GM12878 (cell line): ENCODE measurements at regions not wholly inside any gene's neighbourhood (a gene's known extent, or its start where the extent isn't known, plus 50 kb on each side); places are given as distances from the start of the nearest gene placed in this dataset.

Experiments
- ATAC-seq: fragments of 200-7000 bp; cut with Tn5 transposase; 3 replicates; pipeline ENCODE4 v1.9.1; 2020; ENCODE audit warnings: mild to moderate bottlenecking, moderate library complexity
- BruUV-seq: library from RNA; stranded (reverse); fragments of 400-500 nt; replicated peaks from 2 replicates; lab custom pipeline; 2021; lab: Mats Ljungman, UMichigan
- CTCF ChIA-PET: fragments of 300-600 bp; sonication (Branson Sonifier 250); formaldehyde crosslinking; extraction: SDS; loops from one replicate; lab custom pipeline; 2021; ENCODE audit warnings: inconsistent platforms; lab: Yijun Ruan, JAX
- POLR2A ChIA-PET: fragments of 350-600 bp; formaldehyde crosslinking; extraction: SDS; loops from one replicate; lab custom pipeline; 2021; ENCODE audit warnings: inconsistent platforms; lab: Charles Lee
- RAD21 ChIA-PET: fragments of 300-600 bp; sonication (Branson Sonifier 250); formaldehyde crosslinking; loops from one replicate; lab custom pipeline; 2023; ENCODE audit warnings: antibody characterized with exemption; ENCODE audit not compliant: unreplicated experiment; lab: Charles Lee
- SMC1A ChIA-PET: fragments of 300-600 bp; sonication (Branson Sonifier 250); formaldehyde crosslinking; loops from one replicate; lab custom pipeline; 2023; ENCODE audit not compliant: unreplicated experiment, uncharacterized antibody; lab: Charles Lee
- DNase-seq: peaks from one replicate; pipeline ENCODE4 v3.0.0-alpha.2; 2011; ENCODE audit warnings: low read depth, low spot score
- FAIRE-seq: peaks from 3 replicates; lab custom pipeline; 2011; peaks lifted over from hg19 to GRCh38; lab: Jason Lieb, UNC
- H2AFZ ChIP-seq: 2 replicates; pipeline ENCODE4 v1.6.0; 2011; ENCODE audit warnings: low read depth, low read length, control low read depth; ENCODE audit not compliant: control insufficient read depth
- H3K27ac ChIP-seq: 2 replicates; pipeline ENCODE4 v1.5.1; 2011; ENCODE audit warnings: control low read depth; ENCODE audit not compliant: control insufficient read depth, insufficient read depth
- H3K27me3 ChIP-seq, 2 experiments: replicated peaks in 1 of 2; 2 replicates each; pipeline versions ENCODE4 v1.6.0 to v1.6.1; 2011; ENCODE audit warnings: low read length in 1 of 2; ENCODE audit not compliant: control insufficient read depth in 2 of 2, insufficient read depth in 2 of 2
- H3K36me3 ChIP-seq, 2 experiments: 2 replicates each; pipeline ENCODE4 v1.5.1; 2011; ENCODE audit warnings: low read length in 1 of 2; ENCODE audit not compliant: control insufficient read depth in 2 of 2, insufficient read depth in 2 of 2
- H3K4me1 ChIP-seq: 2 replicates; pipeline ENCODE4 v1.6.1; 2011; ENCODE audit warnings: mild to moderate bottlenecking, low read length, moderate library complexity, mixed read lengths; ENCODE audit not compliant: control insufficient read depth, insufficient read depth
- H3K4me2 ChIP-seq: 2 replicates; pipeline ENCODE4 v1.6.0; 2011; ENCODE audit warnings: control low read depth; ENCODE audit not compliant: control insufficient read depth, insufficient read depth
- H3K4me3 ChIP-seq: fragments of 200-600 bp; sonication (generic); 2 replicates; pipeline ENCODE4 v1.5.1; 2016
- H3K79me2 ChIP-seq: 2 replicates; pipeline ENCODE4 v1.6.0; 2011; ENCODE audit warnings: low read length; ENCODE audit not compliant: control insufficient read depth, insufficient read depth
- H3K9ac ChIP-seq: 2 replicates; pipeline ENCODE4 v1.8.0; 2011; ENCODE audit warnings: low read length, control low read depth, mixed read lengths; ENCODE audit not compliant: control insufficient read depth, insufficient read depth
- H3K9me3 ChIP-seq: replicated peaks from 3 replicates; pipeline ENCODE4 v1.5.1; 2011; ENCODE audit warnings: mild to moderate bottlenecking, low read length; ENCODE audit not compliant: control insufficient read depth, insufficient read depth
- H4K20me1 ChIP-seq: 2 replicates; pipeline ENCODE4 v1.6.0; 2011; ENCODE audit not compliant: control insufficient read depth, insufficient read depth
- BRCA1 ChIP-seq: IDR thresholded peaks from 2 replicates; pipeline ENCODE4 v1.6.1; 2011; ENCODE audit warnings: low read depth, low read length, improper control_type of control experiment
- EGR1 ChIP-seq, 2 experiments: IDR thresholded peaks; 1 replicate in 1 of 2; 2 replicates in 1 of 2; pipeline ENCODE4 v1.6.1; 2011 to 2012; ENCODE audit warnings: low read depth in 2 of 2, low read length in 2 of 2, borderline replicate concordance in 1 of 2, mild to moderate bottlenecking in 1 of 2, moderate library complexity in 1 of 2
- FOXK2 ChIP-seq: fragments of 450-650 bp; IDR thresholded peaks from 2 replicates; pipeline ENCODE4 v1.6.1; 2017; ENCODE audit warnings: mild to moderate bottlenecking, moderate library complexity
- GATAD2B ChIP-seq: fragments of 450-650 bp; conservative IDR thresholded peaks from 2 replicates; pipeline ENCODE4 v1.6.1; 2017; ENCODE audit warnings: low read depth, mild to moderate bottlenecking, moderate library complexity
- HCFC1 ChIP-seq: fragments of 150-350 bp; IDR thresholded peaks from 2 replicates; pipeline ENCODE4 v1.6.1; 2014; ENCODE audit warnings: low read length
- KDM1A ChIP-seq: fragments of 200-600 bp; sonication (generic); IDR thresholded peaks from 2 replicates; pipeline ENCODE4 v1.6.1; 2016; ENCODE audit warnings: borderline replicate concordance
- NRF1 ChIP-seq: conservative IDR thresholded peaks from 2 replicates; pipeline ENCODE4 v1.6.1; 2011; ENCODE audit warnings: mild to moderate bottlenecking, low read depth, low read length, improper control_type of control experiment
- POLR2AphosphoS5 ChIP-seq: IDR thresholded peaks from 2 replicates; pipeline ENCODE4 v1.6.1; 2011; ENCODE audit warnings: mild to moderate bottlenecking, low read length, inconsistent platforms
- POU2F2 ChIP-seq: IDR thresholded peaks from 3 replicates; pipeline ENCODE4 v1.6.1; 2011; ENCODE audit warnings: low read depth, mild to moderate bottlenecking, low read length, borderline replicate concordance
- RAD21 ChIP-seq: IDR thresholded peaks from 2 replicates; pipeline ENCODE4 v1.6.1; 2011; ENCODE audit warnings: mild to moderate bottlenecking, low read depth, low read length, moderate library complexity; ENCODE audit not compliant: insufficient read depth
- SUPT20H ChIP-seq: IDR thresholded peaks from 2 replicates; pipeline ENCODE4 v1.6.1; 2011; ENCODE audit warnings: low read depth, mild to moderate bottlenecking, low read length, moderate library complexity, borderline replicate concordance; ENCODE audit not compliant: control insufficient read depth
- TARDBP ChIP-seq: IDR thresholded peaks from 2 replicates; pipeline ENCODE4 v1.6.1; 2016; ENCODE audit warnings: borderline replicate concordance
- WRNIP1 ChIP-seq: IDR thresholded peaks from 2 replicates; pipeline ENCODE4 v1.6.1; 2011; ENCODE audit warnings: low read depth, low read length, improper control_type of control experiment, borderline replicate concordance
- WGBS: methylation state at CpG from one replicate; pipeline ENCODE4 v1.1.6; 2016; ENCODE audit warnings: low lambda C conversion rate; ENCODE audit not compliant: insufficient replicate concordance, insufficient coverage; ENCODE audit errors: missing lambda C conversion rate; 5-methylcytosine and 5-hydroxymethylcytosine counted together
- in situ Hi-C: fragments of 300-500 bp; cut with MboI; formaldehyde crosslinking; loops from 9 replicates; pipeline ENCODE4 v1.14.3; 2018; ENCODE audit warnings: mixed read lengths
- intact Hi-C: fragments of 100-400 bp; cut with micrococcal nuclease; formaldehyde crosslinking; loops from one replicate; pipeline ENCODE4 v1.14.2; 2022; ENCODE audit not compliant: unreplicated experiment
- TF ChIP-seq, protein P1 (sequence below): fragments of 450-650 bp; formaldehyde crosslinking; IDR thresholded peaks from 2 replicates; pipeline ENCODE4 v1.5.0; 2022; ENCODE audit warnings: mild to moderate bottlenecking, missing genetic modification characterization
- TF ChIP-seq, protein P2 (sequence below): fragments of 450-650 bp; IDR thresholded peaks from 2 replicates; pipeline ENCODE4 v1.6.1; 2017; ENCODE audit warnings: mild to moderate bottlenecking, low read depth, inconsistent platforms; ENCODE audit not compliant: poor library complexity, severe bottlenecking

DNA sequence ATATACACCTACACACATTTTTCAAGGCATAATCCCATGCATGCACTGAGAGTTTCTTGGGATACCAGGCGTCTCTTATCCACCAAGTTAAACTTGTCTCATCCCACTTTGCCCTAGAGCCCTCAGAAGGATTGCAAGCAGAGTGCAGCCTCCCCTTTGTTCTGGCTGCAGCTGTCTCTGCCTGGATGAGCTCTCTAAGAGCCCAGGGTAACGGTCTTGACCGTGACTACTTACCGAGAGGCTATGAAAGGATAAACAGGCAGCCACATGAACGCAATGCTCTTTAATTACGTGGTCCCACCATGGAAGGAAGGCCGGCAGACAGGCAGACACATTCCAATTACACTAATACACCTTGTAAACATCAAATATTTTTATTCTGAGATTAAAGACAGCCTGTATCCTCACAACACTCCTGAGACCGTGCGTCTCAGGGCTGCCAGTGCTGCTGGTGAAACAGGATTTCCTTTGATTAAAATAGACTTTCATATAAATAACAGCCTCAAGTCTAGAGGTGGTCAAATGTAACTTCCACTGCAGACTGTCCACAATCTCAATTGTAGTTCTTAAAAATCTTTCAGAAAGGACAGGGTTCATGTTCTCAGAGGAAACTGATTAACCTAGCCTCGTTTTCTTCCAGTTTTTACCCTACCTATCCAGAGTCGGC lies 210.0 kb upstream of the PRDM1 start:
- no peaks in the 10 kb centered on the region; the same call in 2 of the 3 replicates for H3K9me3 ChIP-seq
- POLR2A ChIA-PET = interaction anchor here (0.6 kb wide), 1 partner anchor 51 kb away, joined by 3 read pairs; no protein-coding TSS in a partner anchor
- ATAC-seq = no peak
- H3K79me2 ChIP-seq = no peaks in the 10 kb centered on the region
- no peaks in the 10 kb centered on the region for H3K27me3 ChIP-seq
- intact Hi-C loops = no loop called here
- no peak overlapping the region for H3K4me2 ChIP-seq
- DNase-seq = no peak
- FAIRE-seq = no peak
- in situ Hi-C loops = no loop called here
- no peak overlapping the region for H3K4me3 ChIP-seq
- SMC1A ChIA-PET = no interaction called here
- peaks cover 4% of the 10 kb centered on the region for H3K4me1 ChIP-seq
- no peak overlapping the region for H3K9ac ChIP-seq
- no TSS peak for BruUV-seq
- H2AFZ ChIP-seq = no peak overlapping the region
- RAD21 ChIA-PET = interaction anchor here (1.0 kb wide), 1 partner anchor 21 kb away, joined by 3 read pairs; no protein-coding TSS in a partner anchor
- no peaks in the 10 kb centered on the region for H3K36me3 ChIP-seq
- CTCF ChIA-PET = interaction anchor here (1.1 to 1.5 kb wide), 2 partner anchors 14 to 141 kb away, joined by 3 read pairs; no protein-coding TSS in a partner anchor
- 52% methylated on average over 11 of the region's 11 CpGs for WGBS
- no peak overlapping the region for H3K27ac ChIP-seq
- no peaks in the 10 kb centered on the region for H4K20me1 ChIP-seq
- TF ChIP-seq WRNIP1 (no peak), HCFC1 (no peak), GATAD2B (no peak), POLR2AphosphoS5 (no peak), POU2F2 (no peak), NRF1 (no peak), SUPT20H (no peak), FOXK2 (no peak), KDM1A (no peak), RAD21 (no peak), TARDBP (no peak), BRCA1 (no peak), EGR1 (IDR thresholded peaks at IDR 0.05; ENCODE audit: borderline replicate concordance in 1 of 2, low read depth in 2 of 2, low read length in 2 of 2) (no peak)
- TF ChIP-seq, protein P1, sequence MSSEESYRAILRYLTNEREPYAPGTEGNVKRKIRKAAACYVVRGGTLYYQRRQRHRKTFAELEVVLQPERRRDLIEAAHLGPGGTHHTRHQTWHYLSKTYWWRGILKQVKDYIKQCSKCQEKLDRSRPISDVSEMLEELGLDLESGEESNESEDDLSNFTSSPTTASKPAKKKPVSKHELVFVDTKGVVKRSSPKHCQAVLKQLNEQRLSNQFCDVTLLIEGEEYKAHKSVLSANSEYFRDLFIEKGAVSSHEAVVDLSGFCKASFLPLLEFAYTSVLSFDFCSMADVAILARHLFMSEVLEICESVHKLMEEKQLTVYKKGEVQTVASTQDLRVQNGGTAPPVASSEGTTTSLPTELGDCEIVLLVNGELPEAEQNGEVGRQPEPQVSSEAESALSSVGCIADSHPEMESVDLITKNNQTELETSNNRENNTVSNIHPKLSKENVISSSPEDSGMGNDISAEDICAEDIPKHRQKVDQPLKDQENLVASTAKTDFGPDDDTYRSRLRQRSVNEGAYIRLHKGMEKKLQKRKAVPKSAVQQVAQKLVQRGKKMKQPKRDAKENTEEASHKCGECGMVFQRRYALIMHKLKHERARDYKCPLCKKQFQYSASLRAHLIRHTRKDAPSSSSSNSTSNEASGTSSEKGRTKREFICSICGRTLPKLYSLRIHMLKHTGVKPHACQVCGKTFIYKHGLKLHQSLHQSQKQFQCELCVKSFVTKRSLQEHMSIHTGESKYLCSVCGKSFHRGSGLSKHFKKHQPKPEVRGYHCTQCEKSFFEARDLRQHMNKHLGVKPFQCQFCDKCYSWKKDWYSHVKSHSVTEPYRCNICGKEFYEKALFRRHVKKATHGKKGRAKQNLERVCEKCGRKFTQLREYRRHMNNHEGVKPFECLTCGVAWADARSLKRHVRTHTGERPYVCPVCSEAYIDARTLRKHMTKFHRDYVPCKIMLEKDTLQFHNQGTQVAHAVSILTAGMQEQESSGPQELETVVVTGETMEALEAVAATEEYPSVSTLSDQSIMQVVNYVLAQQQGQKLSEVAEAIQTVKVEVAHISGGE (CRISPR knock-in tag) = no peak
- TF ChIP-seq, protein P2, sequence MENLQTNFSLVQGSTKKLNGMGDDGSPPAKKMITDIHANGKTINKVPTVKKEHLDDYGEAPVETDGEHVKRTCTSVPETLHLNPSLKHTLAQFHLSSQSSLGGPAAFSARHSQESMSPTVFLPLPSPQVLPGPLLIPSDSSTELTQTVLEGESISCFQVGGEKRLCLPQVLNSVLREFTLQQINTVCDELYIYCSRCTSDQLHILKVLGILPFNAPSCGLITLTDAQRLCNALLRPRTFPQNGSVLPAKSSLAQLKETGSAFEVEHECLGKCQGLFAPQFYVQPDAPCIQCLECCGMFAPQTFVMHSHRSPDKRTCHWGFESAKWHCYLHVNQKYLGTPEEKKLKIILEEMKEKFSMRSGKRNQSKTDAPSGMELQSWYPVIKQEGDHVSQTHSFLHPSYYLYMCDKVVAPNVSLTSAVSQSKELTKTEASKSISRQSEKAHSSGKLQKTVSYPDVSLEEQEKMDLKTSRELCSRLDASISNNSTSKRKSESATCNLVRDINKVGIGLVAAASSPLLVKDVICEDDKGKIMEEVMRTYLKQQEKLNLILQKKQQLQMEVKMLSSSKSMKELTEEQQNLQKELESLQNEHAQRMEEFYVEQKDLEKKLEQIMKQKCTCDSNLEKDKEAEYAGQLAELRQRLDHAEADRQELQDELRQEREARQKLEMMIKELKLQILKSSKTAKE = no peak
